Caco-2 (cell line): ENCODE measurements at regions not wholly inside any gene's neighbourhood (a gene's known extent, or its start where the extent isn't known, plus 50 kb on each side); places are given as distances from the start of the nearest gene placed in this dataset.
A peak's percentile ranks its signal among the peaks of the same experiment; 100 is the strongest.

ENCODE experiments used
- BruUV-seq: library from RNA; stranded (reverse); fragments of 400-500 nt; replicated peaks from 2 replicates; lab custom pipeline; 2021; lab: Mats Ljungman, UMichigan
- CTCF ChIA-PET: fragments of 300-600 bp; sonication (Branson Sonifier 250); formaldehyde crosslinking; loops from one replicate; lab custom pipeline; 2022; ENCODE audit warnings: antibody characterized with exemption; lab: Charles Lee
- POLR2A ChIA-PET: fragments of 300-600 bp; sonication (Branson Sonifier 250); formaldehyde crosslinking; loops from one replicate; lab custom pipeline; 2022; ENCODE audit warnings: antibody characterized with exemption; lab: Charles Lee
- DNase-seq, 2 experiments: peaks; one replicate each; pipeline versions ENCODE4 v3.0.0 to v3.0.0-alpha.2; 2020 to 2022
- H3K27me3 ChIP-seq: replicated peaks from 2 replicates; pipeline ENCODE4 v1.6.0; 2011; ENCODE audit warnings: low read length; ENCODE audit not compliant: control insufficient read depth, insufficient read depth
- H3K36me3 ChIP-seq: 2 replicates; pipeline ENCODE4 v1.5.1; 2011; ENCODE audit warnings: low read length; ENCODE audit not compliant: control insufficient read depth, insufficient read depth
- H3K4me1 ChIP-seq: fragments of 250-450 bp; sonication (Bioruptor Pico); 2 replicates; pipeline ENCODE4 v1.5.1; 2020; ENCODE audit warnings: mild to moderate bottlenecking
- H3K4me3 ChIP-seq: 2 replicates; pipeline ENCODE4 v1.5.1; 2011; ENCODE audit warnings: low read depth, mild to moderate bottlenecking, control low read depth, low read length
- H3K9me3 ChIP-seq: fragments of 250-450 bp; sonication (Bioruptor Pico); 2 replicates; pipeline ENCODE4 v1.5.1; 2020; ENCODE audit warnings: mild to moderate bottlenecking, moderate library complexity
- H3K27ac Mint-ChIP-seq: one replicate; pipeline ENCODE4 v1.8.0; 2022; ENCODE audit warnings: mixed read lengths; ENCODE audit not compliant: unreplicated experiment
- H3K27me3 Mint-ChIP-seq: one replicate; pipeline ENCODE4 v1.8.0; 2022; ENCODE audit warnings: mixed read lengths; ENCODE audit not compliant: insufficient read depth, unreplicated experiment
- H3K36me3 Mint-ChIP-seq: one replicate; pipeline ENCODE4 v1.8.0; 2022; ENCODE audit warnings: mild to moderate bottlenecking, mixed read lengths; ENCODE audit not compliant: insufficient read depth, unreplicated experiment
- H3K4me1 Mint-ChIP-seq: one replicate; pipeline ENCODE4 v1.8.0; 2022; ENCODE audit warnings: low read depth, mixed read lengths; ENCODE audit not compliant: unreplicated experiment
- H3K4me3 Mint-ChIP-seq: one replicate; pipeline ENCODE4 v1.8.0; 2022; ENCODE audit warnings: mild to moderate bottlenecking, moderate library complexity, mixed read lengths; ENCODE audit not compliant: unreplicated experiment
- H3K9me3 Mint-ChIP-seq: one replicate; pipeline ENCODE4 v1.8.0; 2022; ENCODE audit warnings: mixed read lengths; ENCODE audit not compliant: unreplicated experiment
- intact Hi-C: fragments of 100-400 bp; cut with micrococcal nuclease; formaldehyde crosslinking; loops from one replicate; pipeline ENCODE4 v1.10.0; 2022; ENCODE audit not compliant: unreplicated experiment
- TF ChIP-seq, protein P1 (sequence below), 2 experiments: fragments of 200-600 bp in 1 of 2; IDR thresholded peaks; 1 replicate in 1 of 2; 2 replicates in 1 of 2; pipeline versions ENCODE4 v1.5.1 to v1.8.0; 2011 to 2022; ENCODE audit warnings: antibody characterized with exemption in 1 of 2, control low read depth in 1 of 2, inconsistent platforms in 1 of 2, low read depth in 1 of 2, low read length in 1 of 2, mild to moderate bottlenecking in 1 of 2, moderate library complexity in 1 of 2; ENCODE audit not compliant: insufficient read depth in 1 of 2, severe bottlenecking in 1 of 2, unreplicated experiment in 1 of 2

- no TSS peak for BruUV-seq
- intact Hi-C loops, result no loop called here
- Mint-ChIP-seq H3K9me3 (no peaks in the 10 kb centered on the region), H3K27me3 (no peaks in the 10 kb centered on the region), H3K36me3 (no peaks in the 10 kb centered on the region), H3K27ac (no peak overlapping the region), H3K4me3 (no peak overlapping the region), H3K4me1 (no peaks in the 10 kb centered on the region)
- H3K4me1 ChIP-seq, result no peaks in the 10 kb centered on the region
- no peaks in the 10 kb centered on the region for H3K9me3 ChIP-seq
- H3K27me3 ChIP-seq, result no peaks in the 10 kb centered on the region
- CTCF ChIA-PET, result no interaction called here
- H3K36me3 ChIP-seq, result no peaks in the 10 kb centered on the region
- TF ChIP-seq, protein P1, sequence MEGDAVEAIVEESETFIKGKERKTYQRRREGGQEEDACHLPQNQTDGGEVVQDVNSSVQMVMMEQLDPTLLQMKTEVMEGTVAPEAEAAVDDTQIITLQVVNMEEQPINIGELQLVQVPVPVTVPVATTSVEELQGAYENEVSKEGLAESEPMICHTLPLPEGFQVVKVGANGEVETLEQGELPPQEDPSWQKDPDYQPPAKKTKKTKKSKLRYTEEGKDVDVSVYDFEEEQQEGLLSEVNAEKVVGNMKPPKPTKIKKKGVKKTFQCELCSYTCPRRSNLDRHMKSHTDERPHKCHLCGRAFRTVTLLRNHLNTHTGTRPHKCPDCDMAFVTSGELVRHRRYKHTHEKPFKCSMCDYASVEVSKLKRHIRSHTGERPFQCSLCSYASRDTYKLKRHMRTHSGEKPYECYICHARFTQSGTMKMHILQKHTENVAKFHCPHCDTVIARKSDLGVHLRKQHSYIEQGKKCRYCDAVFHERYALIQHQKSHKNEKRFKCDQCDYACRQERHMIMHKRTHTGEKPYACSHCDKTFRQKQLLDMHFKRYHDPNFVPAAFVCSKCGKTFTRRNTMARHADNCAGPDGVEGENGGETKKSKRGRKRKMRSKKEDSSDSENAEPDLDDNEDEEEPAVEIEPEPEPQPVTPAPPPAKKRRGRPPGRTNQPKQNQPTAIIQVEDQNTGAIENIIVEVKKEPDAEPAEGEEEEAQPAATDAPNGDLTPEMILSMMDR (IDR thresholded peaks at IDR 0.05; ENCODE audit: insufficient read depth in 1 of 2, low read depth in 1 of 2, low read length in 1 of 2, severe bottlenecking in 1 of 2, unreplicated experiment in 1 of 2), result no peak
- H3K4me3 ChIP-seq, result no peak overlapping the region
- POLR2A ChIA-PET, result no interaction called here
- no peak for DNase-seq
Measured at GRCh38 chr4:65096630-65097029, 573.7 kb downstream of the EPHA5 start.

GRCh38 chr4:65089666-65090065 is 580.6 kb downstream of the EPHA5 start:
- Histone ChIP-seq H3K9me3 (no peaks in the 10 kb centered on the region), H3K4me3 (no peak overlapping the region), H3K4me1 (no peaks in the 10 kb centered on the region), H3K36me3 (no peaks in the 10 kb centered on the region), H3K27me3 (no peaks in the 10 kb centered on the region)
- TF ChIP-seq, protein P1 (IDR thresholded peaks at IDR 0.05; ENCODE audit: insufficient read depth in 1 of 2, low read depth in 1 of 2, low read length in 1 of 2, severe bottlenecking in 1 of 2, unreplicated experiment in 1 of 2), result no peak
- Mint-ChIP-seq H3K4me1 (no peaks in the 10 kb centered on the region), H3K27ac (no peak overlapping the region), H3K27me3 (no peaks in the 10 kb centered on the region), H3K36me3 (no peaks in the 10 kb centered on the region), H3K4me3 (no peak overlapping the region), H3K9me3 (peaks cover 11% of the 10 kb centered on the region)
- peak in 1 of 2 experiments; percentile 2 for DNase-seq
- ChIA-PET CTCF (no interaction called here), POLR2A (no interaction called here)
- intact Hi-C loops, result no loop called here
- no TSS peak for BruUV-seq

DNA sequence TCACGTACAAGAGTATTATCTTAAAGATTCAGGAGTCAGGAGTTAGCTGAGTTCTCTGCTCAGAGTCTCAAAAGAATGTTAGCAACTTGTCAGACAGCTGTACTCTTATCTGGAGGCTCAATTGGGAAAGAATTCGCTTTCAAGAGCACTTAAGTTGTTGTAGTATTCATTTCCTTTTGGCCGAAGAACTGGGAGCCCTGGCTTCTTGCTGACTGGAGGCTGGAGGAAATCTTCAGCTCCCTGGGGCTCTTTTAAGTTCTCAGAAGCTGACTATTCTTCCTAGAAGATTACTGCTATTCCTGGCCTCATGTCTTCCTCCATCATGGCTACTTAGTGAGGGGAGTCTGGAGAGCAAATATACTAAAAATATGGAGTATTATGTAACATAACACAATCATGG is 587.2 kb downstream of the EPHA5 start:
- H3K36me3 Mint-ChIP-seq, result no peaks in the 10 kb centered on the region
- no peak overlapping the region for H3K27ac Mint-ChIP-seq
- peaks cover 11% of the 10 kb centered on the region for H3K9me3 Mint-ChIP-seq
- H3K27me3 Mint-ChIP-seq, result no peaks in the 10 kb centered on the region
- intact Hi-C loops, result no loop called here
- BruUV-seq, result no TSS peak
- Histone ChIP-seq H3K4me1 (no peaks in the 10 kb centered on the region), H3K9me3 (no peaks in the 10 kb centered on the region), H3K36me3 (no peaks in the 10 kb centered on the region), H3K4me3 (no peak overlapping the region), H3K27me3 (no peaks in the 10 kb centered on the region)
- no peak for DNase-seq
- no peaks in the 10 kb centered on the region for H3K4me1 Mint-ChIP-seq
- ChIA-PET CTCF (no interaction called here), POLR2A (no interaction called here)
- no peak overlapping the region for H3K4me3 Mint-ChIP-seq
- TF ChIP-seq, protein P1 (IDR thresholded peaks at IDR 0.05; ENCODE audit: insufficient read depth in 1 of 2, low read depth in 1 of 2, low read length in 1 of 2, severe bottlenecking in 1 of 2, unreplicated experiment in 1 of 2), result no peak
